ENCODE measurements at regions not wholly inside any gene's neighbourhood (a gene's known extent, or its start where the extent isn't known, plus 50 kb on each side); places are given as distances from the start of the nearest gene placed in this dataset.

DNA sequence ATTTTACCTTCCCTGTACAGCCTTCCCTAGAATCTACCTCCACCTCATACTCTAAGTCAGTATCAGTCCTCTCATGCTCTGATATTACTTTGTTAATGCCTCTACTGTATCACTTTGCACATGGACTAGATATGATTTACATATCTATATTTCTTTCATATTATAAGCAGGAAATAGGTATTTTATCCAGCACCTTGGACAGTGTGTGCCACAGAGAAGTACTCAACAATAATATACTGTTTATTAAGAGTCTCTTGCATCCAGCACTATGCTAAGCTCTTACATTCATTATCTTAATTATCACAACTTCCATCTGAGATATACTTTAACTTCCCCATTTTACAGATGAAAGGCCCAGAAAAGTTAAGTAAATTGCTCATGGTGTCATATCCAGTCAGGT lies 247.9 kb upstream of the DAB1 start:
- H3K4me3 ChIP-seq (ENCODE audit: low read depth, low read length) = no peak overlapping the region
- TF ChIP-seq, protein P1, sequence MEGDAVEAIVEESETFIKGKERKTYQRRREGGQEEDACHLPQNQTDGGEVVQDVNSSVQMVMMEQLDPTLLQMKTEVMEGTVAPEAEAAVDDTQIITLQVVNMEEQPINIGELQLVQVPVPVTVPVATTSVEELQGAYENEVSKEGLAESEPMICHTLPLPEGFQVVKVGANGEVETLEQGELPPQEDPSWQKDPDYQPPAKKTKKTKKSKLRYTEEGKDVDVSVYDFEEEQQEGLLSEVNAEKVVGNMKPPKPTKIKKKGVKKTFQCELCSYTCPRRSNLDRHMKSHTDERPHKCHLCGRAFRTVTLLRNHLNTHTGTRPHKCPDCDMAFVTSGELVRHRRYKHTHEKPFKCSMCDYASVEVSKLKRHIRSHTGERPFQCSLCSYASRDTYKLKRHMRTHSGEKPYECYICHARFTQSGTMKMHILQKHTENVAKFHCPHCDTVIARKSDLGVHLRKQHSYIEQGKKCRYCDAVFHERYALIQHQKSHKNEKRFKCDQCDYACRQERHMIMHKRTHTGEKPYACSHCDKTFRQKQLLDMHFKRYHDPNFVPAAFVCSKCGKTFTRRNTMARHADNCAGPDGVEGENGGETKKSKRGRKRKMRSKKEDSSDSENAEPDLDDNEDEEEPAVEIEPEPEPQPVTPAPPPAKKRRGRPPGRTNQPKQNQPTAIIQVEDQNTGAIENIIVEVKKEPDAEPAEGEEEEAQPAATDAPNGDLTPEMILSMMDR (IDR thresholded peaks at IDR 0.05; ENCODE audit: borderline replicate concordance, insufficient read depth, low read depth, low read length) = no peak

DNA sequence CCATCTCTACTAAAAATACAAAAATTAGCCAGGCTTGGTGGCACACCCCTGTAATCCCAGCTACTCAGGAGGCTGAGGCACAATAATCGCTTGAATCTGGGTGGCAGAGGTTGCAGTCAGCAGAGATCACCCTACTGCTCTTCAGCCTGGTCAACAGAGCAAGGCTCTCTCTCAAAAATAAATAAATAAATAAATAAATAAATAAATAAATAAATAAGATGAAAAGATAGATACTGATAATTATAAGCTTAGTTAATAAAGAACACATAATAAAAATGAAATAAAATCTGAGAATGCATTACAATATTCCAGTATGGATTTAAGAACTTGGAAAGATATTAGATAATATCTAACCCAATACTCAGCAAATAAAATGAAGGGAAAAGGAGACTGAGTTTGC lies 235.9 kb upstream of the DAB1 start:
- H3K4me3 ChIP-seq (ENCODE audit: low read depth, low read length) = no peak overlapping the region
- TF ChIP-seq, protein P1 (IDR thresholded peaks at IDR 0.05; ENCODE audit: borderline replicate concordance, insufficient read depth, low read depth, low read length) = no peak

GRCh38 chr1:57655161-57655560 lies 231.3 kb upstream of the DAB1 start:
- TF ChIP-seq, protein P1 (IDR thresholded peaks at IDR 0.05; ENCODE audit: borderline replicate concordance, insufficient read depth, low read depth, low read length) = no peak
- no peak overlapping the region for H3K4me3 ChIP-seq (ENCODE audit: low read depth, low read length)

- TF ChIP-seq, protein P1 (IDR thresholded peaks at IDR 0.05; ENCODE audit: borderline replicate concordance, insufficient read depth, low read depth, low read length) = no peak
- no peak overlapping the region for H3K4me3 ChIP-seq (ENCODE audit: low read depth, low read length)
Measured at GRCh38 chr1:57644667-57645066, 220.8 kb upstream of the DAB1 start.

DNA sequence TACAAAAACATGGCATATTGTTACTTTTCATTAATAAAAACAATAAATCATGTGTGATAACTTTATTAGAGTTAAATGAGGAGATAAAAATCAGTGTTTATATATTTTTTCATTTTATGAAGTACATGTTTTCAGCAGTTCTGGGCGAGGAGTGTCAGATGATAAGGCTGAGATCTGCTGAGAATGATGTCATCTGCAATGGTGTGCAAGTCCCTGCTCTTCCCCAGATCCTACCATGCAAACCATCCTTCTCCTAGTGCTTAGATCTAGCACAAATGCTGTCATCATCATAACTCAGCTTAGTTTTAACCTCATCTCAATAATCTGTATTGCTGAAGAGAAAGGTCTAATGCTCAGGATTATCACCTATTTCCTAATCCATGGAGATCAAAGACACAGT lies 214.4 kb upstream of the DAB1 start:
- TF ChIP-seq, protein P1 (IDR thresholded peaks at IDR 0.05; ENCODE audit: borderline replicate concordance, insufficient read depth, low read depth, low read length) = no peak
- H3K4me3 ChIP-seq (ENCODE audit: low read depth, low read length) = no peak overlapping the region

GRCh38 chr1:57637155-57637554 lies 213.3 kb upstream of the DAB1 start:
- H3K4me3 ChIP-seq (ENCODE audit: low read depth, low read length) = no peak overlapping the region
- TF ChIP-seq, protein P1 (IDR thresholded peaks at IDR 0.05; ENCODE audit: borderline replicate concordance, insufficient read depth, low read depth, low read length) = no peak

DNA sequence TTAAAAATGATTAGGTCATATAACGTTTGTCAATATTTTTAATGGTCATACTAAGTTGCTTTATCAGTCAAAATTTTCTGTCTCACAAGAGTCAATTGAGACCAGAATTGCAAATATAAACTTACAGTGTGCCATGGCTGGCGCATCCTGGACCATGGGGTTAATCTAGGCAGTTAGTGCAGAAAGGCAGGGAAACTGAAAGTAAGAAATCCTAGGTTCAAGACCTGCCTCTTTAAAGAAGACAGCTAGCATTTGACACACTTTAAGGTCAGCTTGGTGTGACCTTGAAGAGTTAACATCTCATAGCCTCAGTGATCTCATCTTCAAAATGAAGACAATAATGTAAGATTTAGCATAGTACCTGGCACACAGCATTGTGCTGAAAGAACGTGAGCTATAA lies 210.0 kb upstream of the DAB1 start:
- TF ChIP-seq, protein P1 (IDR thresholded peaks at IDR 0.05; ENCODE audit: borderline replicate concordance, insufficient read depth, low read depth, low read length) = no peak
- H3K4me3 ChIP-seq (ENCODE audit: low read depth, low read length) = no peak overlapping the region
